ENCODE measurements at regions not wholly inside any gene's neighbourhood (a gene's known extent, or its start where the extent isn't known, plus 50 kb on each side); places are given as distances from the start of the nearest gene placed in this dataset.
A peak's percentile ranks its signal among the peaks of the same experiment; 100 is the strongest.

DNA sequence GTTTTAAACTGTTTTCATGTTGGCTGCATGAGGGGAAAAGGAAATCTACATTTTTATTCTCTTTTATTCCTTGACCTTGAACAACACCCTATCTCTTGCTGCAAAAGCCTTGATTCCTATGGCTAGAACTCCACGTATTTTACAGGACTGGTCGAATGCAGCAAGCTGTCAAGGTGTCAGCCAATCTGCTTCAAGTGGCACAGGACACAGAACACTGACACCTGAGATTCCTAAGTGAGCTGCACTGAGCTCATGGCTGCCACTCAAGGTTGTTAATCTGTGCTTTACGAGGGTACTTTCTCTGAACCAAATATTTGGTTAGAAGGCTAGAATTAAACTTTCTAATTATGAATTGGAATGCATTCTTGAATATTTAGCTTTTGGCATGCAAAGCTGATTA lies 349.7 kb upstream of the COBL start:
- no peaks in the 10 kb centered on the region for H3K36me3 ChIP-seq (ENCODE audit: control insufficient read depth in 2 of 3, insufficient read depth in 3 of 3, low read length in 3 of 3)
- Mint-ChIP-seq H3K27ac (no peak overlapping the region), H3K4me3 (no peak overlapping the region), H3K9me3 (peaks cover 0 to 16% (median 2%) of the 10 kb centered on the region in 11 donors), H3K36me3 (no peaks in the 10 kb centered on the region), H3K4me1 (no peaks in the 10 kb centered on the region), H3K27me3 (no peaks in the 10 kb centered on the region)
- no peaks in the 10 kb centered on the region for H3K4me1 ChIP-seq (ENCODE audit: control insufficient read depth in 2 of 2, insufficient read depth in 2 of 2, low read length in 2 of 2)
- no peak overlapping the region for H3K27ac ChIP-seq (ENCODE audit: low read depth, low read length)
- ATAC-seq, result no peak
- H3K4me3 ChIP-seq (ENCODE audit: low read length), result no peak overlapping the region
- DNase-seq, result no peak
- ChIA-PET POLR2A (no interaction called here), CTCF (interaction anchor here (0.5 kb wide), 1 partner anchor 15 kb away, joined by 4 read pairs; no protein-coding TSS in a partner anchor)
- H3K9me3 ChIP-seq (ENCODE audit: control insufficient read depth in 2 of 3, low read length in 3 of 3), result no peaks in the 10 kb centered on the region
- no peaks in the 10 kb centered on the region for H3K27me3 ChIP-seq (ENCODE audit: control insufficient read depth in 2 of 2, insufficient read depth in 2 of 2, low read length in 2 of 2)
- intact Hi-C loops (cut with micrococcal nuclease), result no loop called here

- Mint-ChIP-seq H3K27me3 (peaks cover 0 to 5% (median 0%) of the 10 kb centered on the region in 5 donors), H3K4me1 (no peaks in the 10 kb centered on the region), H3K9me3 (peaks cover 0 to 16% (median 2%) of the 10 kb centered on the region in 11 donors), H3K36me3 (no peaks in the 10 kb centered on the region), H3K4me3 (no peak overlapping the region), H3K27ac (no peak overlapping the region)
- Histone ChIP-seq H3K9me3 (ENCODE audit: control insufficient read depth in 2 of 3, low read length in 3 of 3) (no peaks in the 10 kb centered on the region), H3K36me3 (ENCODE audit: control insufficient read depth in 2 of 3, insufficient read depth in 3 of 3, low read length in 3 of 3) (no peaks in the 10 kb centered on the region), H3K27ac (ENCODE audit: low read depth, low read length) (no peak overlapping the region), H3K27me3 (ENCODE audit: control insufficient read depth in 2 of 2, insufficient read depth in 2 of 2, low read length in 2 of 2) (no peaks in the 10 kb centered on the region), H3K4me1 (ENCODE audit: control insufficient read depth in 2 of 2, insufficient read depth in 2 of 2, low read length in 2 of 2) (no peaks in the 10 kb centered on the region), H3K4me3 (ENCODE audit: low read length) (no peak overlapping the region)
- DNase-seq, result no peak
- CTCF ChIA-PET, result no interaction called here
- intact Hi-C loops (cut with micrococcal nuclease), result no loop called here
- no peak for ATAC-seq
- POLR2A ChIA-PET, result no interaction called here
These were observed 348.6 kb upstream of the COBL start for GRCh38 chr7:51665045-51665780.

DNA sequence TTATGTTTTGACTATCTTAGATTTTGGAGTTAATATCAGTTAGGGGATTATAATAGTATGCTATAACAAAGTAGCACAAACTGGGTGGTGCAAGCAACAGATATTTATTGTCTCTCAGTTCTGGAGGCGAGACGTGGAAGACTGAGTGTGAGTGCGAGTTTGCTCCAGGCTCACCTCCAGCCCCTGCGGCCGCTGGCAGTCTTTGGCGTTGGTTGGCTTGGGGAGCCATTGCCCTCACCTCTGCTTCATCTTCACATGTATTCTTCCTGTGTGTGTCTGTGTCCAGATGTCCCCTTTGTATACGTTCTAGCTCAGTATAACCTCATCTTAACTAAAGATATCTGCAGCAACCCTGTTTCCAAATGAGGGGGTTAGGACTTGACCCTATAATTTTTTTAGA lies 343.9 kb upstream of the COBL start:
- Histone ChIP-seq H3K4me1 (ENCODE audit: control insufficient read depth in 2 of 2, insufficient read depth in 2 of 2, low read length in 2 of 2) (no peaks in the 10 kb centered on the region), H3K36me3 (ENCODE audit: control insufficient read depth in 2 of 3, insufficient read depth in 3 of 3, low read length in 3 of 3) (no peaks in the 10 kb centered on the region), H3K27ac (ENCODE audit: low read depth, low read length) (no peak overlapping the region), H3K9me3 (ENCODE audit: control insufficient read depth in 2 of 3, low read length in 3 of 3) (no peaks in the 10 kb centered on the region), H3K4me3 (ENCODE audit: low read length) (no peak overlapping the region), H3K27me3 (ENCODE audit: control insufficient read depth in 2 of 2, insufficient read depth in 2 of 2, low read length in 2 of 2) (no peaks in the 10 kb centered on the region)
- no peak overlapping the region for H3K27ac Mint-ChIP-seq
- H3K4me3 Mint-ChIP-seq, result no peak overlapping the region
- ATAC-seq, result no peak
- peaks cover 0 to 5% (median 0%) of the 10 kb centered on the region in 5 donors for H3K27me3 Mint-ChIP-seq
- no peak for DNase-seq
- ChIA-PET CTCF (no interaction called here), POLR2A (no interaction called here)
- no peaks in the 10 kb centered on the region for H3K4me1 Mint-ChIP-seq
- intact Hi-C loops (cut with micrococcal nuclease), result no loop called here
- H3K36me3 Mint-ChIP-seq, result no peaks in the 10 kb centered on the region
- H3K9me3 Mint-ChIP-seq, result peaks cover 0 to 6% (median 0%) of the 10 kb centered on the region in 11 donors

GRCh38 chr7:51658684-51659083 lies 342.1 kb upstream of the COBL start:
- POLR2A ChIA-PET, result no interaction called here
- Mint-ChIP-seq H3K27ac (no peak overlapping the region), H3K4me1 (no peaks in the 10 kb centered on the region), H3K27me3 (peaks cover 0 to 5% (median 0%) of the 10 kb centered on the region in 5 donors), H3K9me3 (peaks cover 0 to 7% (median 2%) of the 10 kb centered on the region in 11 donors), H3K36me3 (no peaks in the 10 kb centered on the region), H3K4me3 (no peak overlapping the region)
- H3K9me3 ChIP-seq (ENCODE audit: control insufficient read depth in 2 of 3, low read length in 3 of 3), result no peaks in the 10 kb centered on the region
- no peak overlapping the region for H3K27ac ChIP-seq (ENCODE audit: low read depth, low read length)
- no peak overlapping the region for H3K4me3 ChIP-seq (ENCODE audit: low read length)
- H3K4me1 ChIP-seq (ENCODE audit: control insufficient read depth in 2 of 2, insufficient read depth in 2 of 2, low read length in 2 of 2), result no peaks in the 10 kb centered on the region
- ATAC-seq (peak; percentile 10), DNase-seq (no peak)
- H3K27me3 ChIP-seq (ENCODE audit: control insufficient read depth in 2 of 2, insufficient read depth in 2 of 2, low read length in 2 of 2), result no peaks in the 10 kb centered on the region
- CTCF ChIA-PET, result no interaction called here
- no peaks in the 10 kb centered on the region for H3K36me3 ChIP-seq (ENCODE audit: control insufficient read depth in 2 of 3, insufficient read depth in 3 of 3, low read length in 3 of 3)
- intact Hi-C loops (cut with micrococcal nuclease), result no loop called here

- Histone ChIP-seq H3K27me3 (ENCODE audit: control insufficient read depth in 2 of 2, insufficient read depth in 2 of 2, low read length in 2 of 2) (no peaks in the 10 kb centered on the region), H3K9me3 (ENCODE audit: control insufficient read depth in 2 of 3, low read length in 3 of 3) (no peaks in the 10 kb centered on the region), H3K36me3 (ENCODE audit: control insufficient read depth in 2 of 3, insufficient read depth in 3 of 3, low read length in 3 of 3) (no peaks in the 10 kb centered on the region), H3K27ac (ENCODE audit: low read depth, low read length) (no peak overlapping the region), H3K4me1 (ENCODE audit: control insufficient read depth in 2 of 2, insufficient read depth in 2 of 2, low read length in 2 of 2) (no peaks in the 10 kb centered on the region), H3K4me3 (ENCODE audit: low read length) (no peak overlapping the region)
- POLR2A ChIA-PET, result no interaction called here
- Mint-ChIP-seq H3K27ac (no peak overlapping the region), H3K4me1 (no peaks in the 10 kb centered on the region), H3K9me3 (peaks cover 0 to 16% (median 3%) of the 10 kb centered on the region in 11 donors), H3K36me3 (no peaks in the 10 kb centered on the region), H3K27me3 (no peaks in the 10 kb centered on the region), H3K4me3 (no peak overlapping the region)
- intact Hi-C loops (cut with micrococcal nuclease), result no loop called here
- ATAC-seq (no peak), DNase-seq (no peak)
- CTCF ChIA-PET, result no interaction called here
These were observed 331.3 kb upstream of the COBL start for GRCh38 chr7:51647931-51648351.

DNA sequence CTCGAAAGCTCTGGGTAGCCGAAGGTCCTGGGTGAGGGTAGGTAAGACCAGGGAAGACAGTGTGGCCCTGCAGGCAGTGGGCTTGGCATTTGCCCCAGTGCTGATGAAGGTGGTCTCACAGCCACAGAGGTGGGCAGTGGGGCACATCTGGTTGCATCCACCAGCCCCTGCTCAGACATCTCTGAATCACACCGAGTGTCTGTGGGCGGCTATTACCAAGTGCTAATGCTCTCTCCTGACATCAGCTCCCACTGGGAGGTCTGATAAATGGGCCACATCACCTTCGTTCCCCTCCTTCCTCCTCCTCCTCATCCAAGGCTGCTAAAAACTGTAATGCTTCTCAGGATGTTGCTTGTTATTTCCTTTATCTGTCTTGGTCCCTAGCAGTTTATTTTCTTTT lies 330.9 kb upstream of the COBL start:
- Histone ChIP-seq H3K36me3 (ENCODE audit: control insufficient read depth in 2 of 3, insufficient read depth in 3 of 3, low read length in 3 of 3) (no peaks in the 10 kb centered on the region), H3K27me3 (ENCODE audit: control insufficient read depth in 2 of 2, insufficient read depth in 2 of 2, low read length in 2 of 2) (no peaks in the 10 kb centered on the region), H3K4me3 (ENCODE audit: low read length) (no peak overlapping the region), H3K27ac (ENCODE audit: low read depth, low read length) (no peak overlapping the region), H3K4me1 (ENCODE audit: control insufficient read depth in 2 of 2, insufficient read depth in 2 of 2, low read length in 2 of 2) (no peaks in the 10 kb centered on the region), H3K9me3 (ENCODE audit: control insufficient read depth in 2 of 3, low read length in 3 of 3) (no peaks in the 10 kb centered on the region)
- no peaks in the 10 kb centered on the region for H3K27me3 Mint-ChIP-seq
- no peaks in the 10 kb centered on the region for H3K36me3 Mint-ChIP-seq
- ATAC-seq, result no peak
- H3K9me3 Mint-ChIP-seq, result peaks cover 0 to 16% (median 3%) of the 10 kb centered on the region in 11 donors
- intact Hi-C loops (cut with micrococcal nuclease), result no loop called here
- CTCF ChIA-PET, result no interaction called here
- POLR2A ChIA-PET, result no interaction called here
- DNase-seq, result no peak
- H3K4me3 Mint-ChIP-seq, result no peak overlapping the region
- no peaks in the 10 kb centered on the region for H3K4me1 Mint-ChIP-seq
- H3K27ac Mint-ChIP-seq, result no peak overlapping the region

DNA sequence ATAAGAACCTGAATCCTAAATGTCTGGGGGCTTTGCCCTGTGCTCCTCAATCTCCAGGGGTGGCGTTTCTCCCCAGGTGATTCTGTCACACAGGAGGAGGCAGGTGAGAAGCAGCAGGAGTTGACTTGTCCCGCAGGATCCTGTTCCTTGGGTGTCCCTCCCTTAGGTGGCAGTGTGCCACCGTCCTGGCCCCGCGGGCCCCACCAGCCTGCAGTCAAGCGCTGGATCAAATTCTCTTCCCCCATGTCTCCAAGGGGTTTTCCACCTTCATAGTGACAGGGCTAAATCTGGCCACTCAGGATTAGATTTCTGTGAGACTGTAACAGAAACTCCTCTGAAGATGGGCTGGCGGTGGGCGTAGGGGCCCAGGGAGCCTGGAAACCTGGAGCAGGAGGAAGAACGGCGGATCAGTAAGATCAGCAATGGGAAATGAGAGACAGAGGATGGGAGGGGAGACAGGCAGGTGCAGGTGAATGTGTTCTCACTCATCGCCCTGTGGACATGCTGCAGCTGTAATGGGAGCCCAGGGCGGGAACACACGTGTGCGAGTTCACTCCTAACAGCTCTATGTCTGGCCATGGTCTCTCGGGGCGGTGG lies 329.2 kb upstream of the COBL start:
- H3K36me3 ChIP-seq (ENCODE audit: control insufficient read depth in 2 of 3, insufficient read depth in 3 of 3, low read length in 3 of 3), result no peaks in the 10 kb centered on the region
- ChIA-PET POLR2A (no interaction called here), CTCF (no interaction called here)
- ATAC-seq (no peak), DNase-seq (no peak)
- H3K9me3 ChIP-seq (ENCODE audit: control insufficient read depth in 2 of 3, low read length in 3 of 3), result no peaks in the 10 kb centered on the region
- Mint-ChIP-seq H3K9me3 (peaks cover 0 to 16% (median 3%) of the 10 kb centered on the region in 11 donors), H3K36me3 (no peaks in the 10 kb centered on the region), H3K4me3 (no peak overlapping the region), H3K4me1 (no peaks in the 10 kb centered on the region), H3K27me3 (no peaks in the 10 kb centered on the region), H3K27ac (peak overlapping the region in 1 of 9 donors; percentile 65)
- no peaks in the 10 kb centered on the region for H3K4me1 ChIP-seq (ENCODE audit: control insufficient read depth in 2 of 2, insufficient read depth in 2 of 2, low read length in 2 of 2)
- H3K27me3 ChIP-seq (ENCODE audit: control insufficient read depth in 2 of 2, insufficient read depth in 2 of 2, low read length in 2 of 2), result no peaks in the 10 kb centered on the region
- intact Hi-C loops (cut with micrococcal nuclease), result no loop called here
- H3K27ac ChIP-seq (ENCODE audit: low read depth, low read length), result no peak overlapping the region
- no peak overlapping the region for H3K4me3 ChIP-seq (ENCODE audit: low read length)
